PFSK-1 (cell line): ENCODE measurements at regions not wholly inside any gene's neighbourhood (a gene's known extent, or its start where the extent isn't known, plus 50 kb on each side); places are given as distances from the start of the nearest gene placed in this dataset.

Source experiments
- FOXP2 ChIP-seq: optimal IDR thresholded peaks from 2 replicates; pipeline ENCODE3; 2011; ENCODE audit warnings: borderline replicate concordance, control low read depth, inconsistent platforms; ENCODE audit not compliant: insufficient read depth; ENCODE audit errors: extremely low read length, extremely low read depth
- POLR2AphosphoS5 ChIP-seq: IDR thresholded peaks from 2 replicates; pipeline ENCODE4 v1.6.1; 2012; ENCODE audit warnings: low read depth, mild to moderate bottlenecking, control low read depth, low read length, moderate library complexity
- SIN3A ChIP-seq: IDR thresholded peaks from 2 replicates; pipeline ENCODE4 v1.6.1; 2012; ENCODE audit warnings: mild to moderate bottlenecking, low read length, moderate library complexity, borderline replicate concordance; ENCODE audit not compliant: insufficient read depth
- TAF1 ChIP-seq: IDR thresholded peaks from 2 replicates; pipeline ENCODE4 v1.6.1; 2012; ENCODE audit warnings: low read length, control low read depth, borderline replicate concordance; ENCODE audit not compliant: insufficient read depth
- TF ChIP-seq, protein P1 (sequence below), 2 experiments: IDR thresholded peaks; 2 replicates each; pipeline versions ENCODE4 v1.6.1 to v1.8.0; 2011 to 2012; ENCODE audit warnings: low read depth in 2 of 2, low read length in 2 of 2, control low read depth in 1 of 2, inconsistent platforms in 1 of 2, mild to moderate bottlenecking in 1 of 2, moderate library complexity in 1 of 2; ENCODE audit not compliant: insufficient read depth in 1 of 2

DNA sequence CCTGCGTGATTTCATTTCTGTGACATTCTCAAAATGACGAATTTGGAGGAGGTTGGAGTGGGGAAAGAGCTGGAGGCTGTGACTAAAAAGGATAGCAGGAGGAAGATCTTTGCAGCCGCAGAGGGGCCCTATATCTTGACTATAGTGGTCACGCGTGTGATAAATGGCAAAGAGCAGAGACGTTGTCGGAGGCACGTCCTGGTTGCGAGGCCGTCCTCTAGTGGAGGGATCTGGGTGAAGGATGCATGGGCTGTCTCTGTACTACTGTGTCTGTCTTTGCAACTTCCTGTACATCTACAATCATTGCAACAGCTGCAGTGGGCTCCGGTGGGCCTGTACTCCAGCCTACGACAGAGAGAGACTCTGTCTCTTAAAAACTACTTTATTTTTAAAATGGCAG is 76.6 kb downstream of the YTHDF1 start:
- no peak for TF ChIP-seq TAF1
- TF ChIP-seq FOXP2 = no peak
- TF ChIP-seq, protein P1, sequence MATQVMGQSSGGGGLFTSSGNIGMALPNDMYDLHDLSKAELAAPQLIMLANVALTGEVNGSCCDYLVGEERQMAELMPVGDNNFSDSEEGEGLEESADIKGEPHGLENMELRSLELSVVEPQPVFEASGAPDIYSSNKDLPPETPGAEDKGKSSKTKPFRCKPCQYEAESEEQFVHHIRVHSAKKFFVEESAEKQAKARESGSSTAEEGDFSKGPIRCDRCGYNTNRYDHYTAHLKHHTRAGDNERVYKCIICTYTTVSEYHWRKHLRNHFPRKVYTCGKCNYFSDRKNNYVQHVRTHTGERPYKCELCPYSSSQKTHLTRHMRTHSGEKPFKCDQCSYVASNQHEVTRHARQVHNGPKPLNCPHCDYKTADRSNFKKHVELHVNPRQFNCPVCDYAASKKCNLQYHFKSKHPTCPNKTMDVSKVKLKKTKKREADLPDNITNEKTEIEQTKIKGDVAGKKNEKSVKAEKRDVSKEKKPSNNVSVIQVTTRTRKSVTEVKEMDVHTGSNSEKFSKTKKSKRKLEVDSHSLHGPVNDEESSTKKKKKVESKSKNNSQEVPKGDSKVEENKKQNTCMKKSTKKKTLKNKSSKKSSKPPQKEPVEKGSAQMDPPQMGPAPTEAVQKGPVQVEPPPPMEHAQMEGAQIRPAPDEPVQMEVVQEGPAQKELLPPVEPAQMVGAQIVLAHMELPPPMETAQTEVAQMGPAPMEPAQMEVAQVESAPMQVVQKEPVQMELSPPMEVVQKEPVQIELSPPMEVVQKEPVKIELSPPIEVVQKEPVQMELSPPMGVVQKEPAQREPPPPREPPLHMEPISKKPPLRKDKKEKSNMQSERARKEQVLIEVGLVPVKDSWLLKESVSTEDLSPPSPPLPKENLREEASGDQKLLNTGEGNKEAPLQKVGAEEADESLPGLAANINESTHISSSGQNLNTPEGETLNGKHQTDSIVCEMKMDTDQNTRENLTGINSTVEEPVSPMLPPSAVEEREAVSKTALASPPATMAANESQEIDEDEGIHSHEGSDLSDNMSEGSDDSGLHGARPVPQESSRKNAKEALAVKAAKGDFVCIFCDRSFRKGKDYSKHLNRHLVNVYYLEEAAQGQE (IDR thresholded peaks at IDR 0.05; ENCODE audit: insufficient read depth in 1 of 2, low read depth in 2 of 2, low read length in 2 of 2) = no peak
- TF ChIP-seq POLR2AphosphoS5 = no peak
- no peak for TF ChIP-seq SIN3A

DNA sequence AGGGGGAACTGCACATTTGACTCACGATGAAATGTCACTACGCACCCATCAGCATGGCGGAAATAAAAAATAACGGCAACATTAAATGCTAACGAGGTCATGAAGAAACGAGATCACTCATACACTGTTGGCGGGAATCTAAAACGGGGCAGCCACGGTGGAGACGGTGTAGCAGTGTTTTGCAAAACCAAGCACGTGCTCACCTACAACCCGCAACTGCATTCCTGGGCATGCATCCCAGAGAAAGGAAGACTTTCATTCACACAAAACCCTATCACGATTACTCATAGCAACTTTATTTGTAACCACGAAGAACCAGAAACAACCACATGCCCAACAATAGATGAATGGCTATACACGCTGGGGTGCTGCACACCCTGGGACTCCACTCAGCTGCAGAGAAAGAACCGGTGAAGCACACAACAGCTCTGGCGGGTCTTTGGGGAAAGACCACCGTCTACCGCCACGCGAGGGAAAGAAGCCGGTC is 77.0 kb downstream of the YTHDF1 start:
- no peak for TF ChIP-seq POLR2AphosphoS5
- TF ChIP-seq SIN3A = no peak
- TF ChIP-seq, protein P1 (IDR thresholded peaks at IDR 0.05; ENCODE audit: insufficient read depth in 1 of 2, low read depth in 2 of 2, low read length in 2 of 2) = no peak

DNA sequence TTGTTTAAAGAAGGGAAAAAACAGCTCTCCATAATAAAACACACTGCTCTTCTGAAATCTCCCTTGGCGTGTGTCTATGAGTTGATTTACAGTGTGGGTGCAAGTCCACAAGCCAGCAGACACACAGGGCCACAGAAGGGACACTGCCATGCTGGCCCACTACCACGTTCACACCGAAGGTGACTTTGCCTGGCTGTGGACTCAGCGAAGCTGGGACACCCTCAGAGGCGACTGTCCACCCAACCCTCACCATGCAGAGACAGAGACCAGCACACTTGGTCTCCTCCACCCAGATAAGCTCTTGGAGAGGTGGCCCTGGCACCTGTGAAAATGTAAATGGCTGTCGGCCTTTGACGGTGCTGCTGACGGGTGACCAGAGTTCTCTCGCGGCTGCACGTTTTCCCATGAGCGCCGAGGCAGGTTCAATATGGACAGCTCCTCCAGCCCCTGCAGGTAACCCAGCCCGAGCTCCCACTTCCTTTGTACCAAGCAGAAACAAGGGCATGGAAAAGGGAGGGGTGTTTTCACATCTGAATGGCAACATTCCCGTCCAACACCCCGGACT is 78.0 kb downstream of the YTHDF1 start:
- no peak for TF ChIP-seq SIN3A
- TF ChIP-seq, protein P1 (IDR thresholded peaks at IDR 0.05; ENCODE audit: insufficient read depth in 1 of 2, low read depth in 2 of 2, low read length in 2 of 2) = no peak
- TF ChIP-seq FOXP2 = no peak
- no peak for TF ChIP-seq POLR2AphosphoS5
- no peak for TF ChIP-seq TAF1

DNA sequence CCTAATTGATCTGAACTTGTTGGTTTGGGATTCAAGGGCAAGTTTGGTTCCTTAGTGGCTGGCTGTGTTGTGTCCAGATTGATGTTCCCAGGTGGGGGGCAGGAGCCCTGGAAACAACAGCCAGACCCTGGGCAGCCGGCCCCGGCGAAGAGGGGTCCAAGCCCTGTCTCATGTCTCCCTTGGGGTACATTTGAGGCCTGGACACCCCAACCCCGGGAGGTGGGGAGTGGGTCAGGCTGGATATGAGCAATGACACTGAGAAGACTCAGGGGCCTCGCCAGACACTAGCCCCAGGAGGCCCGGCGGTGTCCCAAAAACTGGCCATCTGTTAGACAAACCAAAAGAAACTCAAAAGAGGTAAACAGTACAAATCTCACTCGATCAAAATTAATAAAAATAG is 79.6 kb downstream of the YTHDF1 start:
- TF ChIP-seq SIN3A = no peak
- TF ChIP-seq FOXP2 = no peak
- no peak for TF ChIP-seq POLR2AphosphoS5
- TF ChIP-seq TAF1 = no peak
- TF ChIP-seq, protein P1 (IDR thresholded peaks at IDR 0.05; ENCODE audit: insufficient read depth in 1 of 2, low read depth in 2 of 2, low read length in 2 of 2) = no peak

DNA sequence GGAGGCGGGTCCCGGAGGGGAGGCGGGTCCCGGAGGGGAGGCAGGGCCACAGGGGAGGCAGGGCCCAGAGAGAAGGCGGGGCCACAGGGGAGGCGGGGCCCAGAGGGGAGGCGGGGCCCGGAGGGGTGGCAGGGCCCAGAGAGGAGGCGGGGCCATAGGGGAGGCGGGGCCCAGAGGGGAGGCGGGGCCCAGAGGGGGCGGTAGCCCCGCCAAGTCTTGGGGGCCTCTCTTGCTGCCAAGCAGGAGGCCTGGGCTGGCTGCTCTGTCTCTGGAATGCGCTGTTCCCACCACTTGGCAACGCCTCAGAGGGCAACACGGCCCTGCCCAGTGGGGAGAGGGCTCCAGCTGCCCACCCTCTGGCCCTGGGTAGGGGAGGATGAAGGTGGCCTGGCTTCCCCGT is 80.5 kb downstream of the YTHDF1 start:
- TF ChIP-seq FOXP2 (no peak), POLR2AphosphoS5 (no peak), SIN3A (no peak), TAF1 (no peak)
- TF ChIP-seq, protein P1 (IDR thresholded peaks at IDR 0.05; ENCODE audit: insufficient read depth in 1 of 2, low read depth in 2 of 2, low read length in 2 of 2) = no peak
